Neural progenitor cell (in vitro differentiated cells): ENCODE measurements at regions not wholly inside any gene's neighbourhood (a gene's known extent, or its start where the extent isn't known, plus 50 kb on each side); places are given as distances from the start of the nearest gene placed in this dataset.

Experiments used
- DNase-seq: peaks from one replicate; pipeline ENCODE4 v3.0.0-alpha.2; 2016; ENCODE audit warnings: low spot score
- H2AFZ ChIP-seq: fragments of 200-600 bp; sonication (generic); replicated peaks from 2 replicates; pipeline ENCODE4 v1.6.1; 2016; ENCODE audit warnings: antibody characterized with exemption
- H3F3A ChIP-seq: fragments of 200-600 bp; sonication (generic); 2 replicates; pipeline ENCODE4 v1.6.1; 2016; ENCODE audit warnings: antibody characterized with exemption, low read depth
- H3K27ac ChIP-seq: fragments of 200-600 bp; sonication (generic); 2 replicates; pipeline ENCODE4 v1.5.1; 2016; ENCODE audit warnings: mild to moderate bottlenecking
- H3K27me3 ChIP-seq: fragments of 200-600 bp; sonication (generic); 2 replicates; pipeline ENCODE4 v1.6.1; 2016; ENCODE audit warnings: mild to moderate bottlenecking, moderate library complexity
- H3K36me3 ChIP-seq: fragments of 200-600 bp; sonication (generic); 2 replicates; pipeline ENCODE4 v1.5.1; 2016
- H3K4me1 ChIP-seq: fragments of 200-600 bp; sonication (generic); 2 replicates; pipeline ENCODE4 v1.6.1; 2016; ENCODE audit warnings: mixed run types
- H3K4me2 ChIP-seq: fragments of 200-600 bp; sonication (generic); 2 replicates; pipeline ENCODE4 v1.6.1; 2016
- H3K4me3 ChIP-seq: fragments of 200-600 bp; sonication (generic); 2 replicates; pipeline ENCODE4 v1.5.1; 2016
- H3K79me2 ChIP-seq: fragments of 200-600 bp; sonication (generic); 2 replicates; pipeline ENCODE4 v1.6.1; 2016; ENCODE audit warnings: low read depth
- H3K9ac ChIP-seq: fragments of 200-600 bp; sonication (generic); 2 replicates; pipeline ENCODE4 v1.6.1; 2016
- H3K9me3 ChIP-seq: fragments of 200-600 bp; sonication (generic); 2 replicates; pipeline ENCODE4 v1.5.1; 2016; ENCODE audit warnings: low read depth
- H4K20me1 ChIP-seq: fragments of 200-600 bp; sonication (generic); 2 replicates; pipeline ENCODE4 v1.6.1; 2016; ENCODE audit warnings: low read depth
- H3K27ac Mint-ChIP-seq: 3 replicates; pipeline ENCODE4 v1.8.0; 2021; ENCODE audit warnings: mixed read lengths
- H3K27me3 Mint-ChIP-seq: 2 replicates; pipeline ENCODE4 v1.8.0; 2022; ENCODE audit warnings: low read depth, mild to moderate bottlenecking, inconsistent platforms, moderate library complexity, mixed read lengths; ENCODE audit not compliant: insufficient read depth
- H3K36me3 Mint-ChIP-seq: 3 replicates; pipeline ENCODE4 v1.8.0; 2021; ENCODE audit warnings: mixed read lengths
- H3K4me1 Mint-ChIP-seq: 3 replicates; pipeline ENCODE4 v1.8.0; 2021; ENCODE audit warnings: mixed read lengths
- H3K4me3 Mint-ChIP-seq: 3 replicates; pipeline ENCODE4 v1.8.0; 2021; ENCODE audit warnings: mild to moderate bottlenecking, moderate library complexity, mixed read lengths
- H3K9me3 Mint-ChIP-seq: 3 replicates; pipeline ENCODE4 v1.8.0; 2020; ENCODE audit warnings: mixed read lengths
- EZH2 ChIP-seq: fragments of 200-600 bp; sonication (generic); IDR thresholded peaks from 2 replicates; pipeline ENCODE4 v1.6.1; 2017; ENCODE audit warnings: antibody characterized with exemption, mild to moderate bottlenecking, moderate library complexity
- EZH2phosphoT487 ChIP-seq: fragments of 200-600 bp; sonication (generic); IDR thresholded peaks from 2 replicates; pipeline ENCODE4 v1.6.1; 2017; ENCODE audit warnings: antibody characterized with exemption
- TF ChIP-seq, protein P1 (sequence below): fragments of 200-600 bp; sonication (generic); IDR thresholded peaks from 2 replicates; pipeline ENCODE4 v1.5.1; 2017; ENCODE audit warnings: antibody characterized with exemption, mild to moderate bottlenecking

DNA sequence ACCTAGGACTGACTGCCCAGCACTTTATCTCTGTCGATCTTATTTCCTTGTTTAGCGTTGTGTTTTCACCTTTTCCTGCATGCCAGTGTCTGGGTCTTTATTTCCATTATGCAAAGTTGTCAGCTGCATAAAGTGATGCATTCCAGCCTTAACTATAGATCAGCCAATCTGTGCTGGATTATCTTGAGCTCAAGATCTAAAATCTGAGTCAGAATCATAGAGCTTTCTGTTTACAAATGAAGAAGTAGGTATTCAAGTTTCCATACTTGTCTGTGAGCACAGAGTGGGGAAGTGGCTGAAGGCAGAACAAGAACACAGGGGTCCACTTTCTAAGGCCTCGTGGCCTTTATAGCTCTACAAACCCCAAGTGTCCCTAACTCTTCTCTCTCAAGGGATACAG lies 82.4 kb upstream of the PLCL2 start:
- Mint-ChIP-seq H3K27ac (no peak overlapping the region), H3K4me3 (no peak overlapping the region), H3K36me3 (no peaks in the 10 kb centered on the region), H3K4me1 (no peaks in the 10 kb centered on the region), H3K9me3 (peaks cover 2% of the 10 kb centered on the region), H3K27me3 (no peaks in the 10 kb centered on the region)
- peaks cover 4% of the 10 kb centered on the region for H3K4me1 ChIP-seq
- H3F3A ChIP-seq = no peaks in the 10 kb centered on the region
- no peak overlapping the region for H3K27ac ChIP-seq
- H3K4me3 ChIP-seq = no peak overlapping the region
- no peaks in the 10 kb centered on the region for H3K79me2 ChIP-seq
- no peak overlapping the region for H3K4me2 ChIP-seq
- DNase-seq = no peak
- H3K9ac ChIP-seq = no peak overlapping the region
- H4K20me1 ChIP-seq = no peaks in the 10 kb centered on the region
- no peaks in the 10 kb centered on the region for H3K36me3 ChIP-seq
- no peaks in the 10 kb centered on the region for H3K27me3 ChIP-seq
- TF ChIP-seq EZH2 = no peak
- no peak overlapping the region for H2AFZ ChIP-seq
- no peaks in the 10 kb centered on the region for H3K9me3 ChIP-seq

DNA sequence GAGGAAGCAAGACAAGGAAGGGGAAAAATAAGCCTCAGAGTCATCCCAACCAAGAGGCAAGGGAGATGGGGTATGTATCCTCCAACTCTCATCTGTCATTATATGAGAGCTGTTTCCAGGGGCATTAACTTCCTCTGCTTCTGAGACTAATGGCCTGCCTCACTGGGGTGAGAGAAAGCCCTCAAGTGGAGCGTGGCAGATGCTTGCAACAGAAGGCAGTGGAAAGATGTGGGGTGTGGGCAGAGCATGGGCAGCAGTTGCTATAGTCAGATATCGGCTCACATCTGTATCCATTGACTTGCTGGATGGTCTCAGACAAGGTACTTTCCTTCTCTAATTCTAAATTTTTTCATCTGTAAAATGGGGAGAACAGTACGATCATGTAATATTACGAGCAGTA lies 81.7 kb upstream of the PLCL2 start:
- Mint-ChIP-seq H3K4me3 (no peak overlapping the region), H3K27ac (no peak overlapping the region), H3K9me3 (peaks cover 2% of the 10 kb centered on the region), H3K27me3 (no peaks in the 10 kb centered on the region), H3K36me3 (no peaks in the 10 kb centered on the region), H3K4me1 (no peaks in the 10 kb centered on the region)
- Histone ChIP-seq H4K20me1 (no peaks in the 10 kb centered on the region), H3K9ac (no peak overlapping the region), H3F3A (no peaks in the 10 kb centered on the region), H2AFZ (no peak overlapping the region), H3K27ac (no peak overlapping the region), H3K4me3 (no peak overlapping the region), H3K27me3 (no peaks in the 10 kb centered on the region), H3K9me3 (no peaks in the 10 kb centered on the region), H3K79me2 (no peaks in the 10 kb centered on the region), H3K4me2 (no peak overlapping the region), H3K4me1 (peaks cover 4% of the 10 kb centered on the region), H3K36me3 (no peaks in the 10 kb centered on the region)
- no peak for TF ChIP-seq EZH2
- TF ChIP-seq EZH2phosphoT487 = no peak
- TF ChIP-seq, protein P1, sequence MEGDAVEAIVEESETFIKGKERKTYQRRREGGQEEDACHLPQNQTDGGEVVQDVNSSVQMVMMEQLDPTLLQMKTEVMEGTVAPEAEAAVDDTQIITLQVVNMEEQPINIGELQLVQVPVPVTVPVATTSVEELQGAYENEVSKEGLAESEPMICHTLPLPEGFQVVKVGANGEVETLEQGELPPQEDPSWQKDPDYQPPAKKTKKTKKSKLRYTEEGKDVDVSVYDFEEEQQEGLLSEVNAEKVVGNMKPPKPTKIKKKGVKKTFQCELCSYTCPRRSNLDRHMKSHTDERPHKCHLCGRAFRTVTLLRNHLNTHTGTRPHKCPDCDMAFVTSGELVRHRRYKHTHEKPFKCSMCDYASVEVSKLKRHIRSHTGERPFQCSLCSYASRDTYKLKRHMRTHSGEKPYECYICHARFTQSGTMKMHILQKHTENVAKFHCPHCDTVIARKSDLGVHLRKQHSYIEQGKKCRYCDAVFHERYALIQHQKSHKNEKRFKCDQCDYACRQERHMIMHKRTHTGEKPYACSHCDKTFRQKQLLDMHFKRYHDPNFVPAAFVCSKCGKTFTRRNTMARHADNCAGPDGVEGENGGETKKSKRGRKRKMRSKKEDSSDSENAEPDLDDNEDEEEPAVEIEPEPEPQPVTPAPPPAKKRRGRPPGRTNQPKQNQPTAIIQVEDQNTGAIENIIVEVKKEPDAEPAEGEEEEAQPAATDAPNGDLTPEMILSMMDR = no peak
- no peak for DNase-seq

DNA sequence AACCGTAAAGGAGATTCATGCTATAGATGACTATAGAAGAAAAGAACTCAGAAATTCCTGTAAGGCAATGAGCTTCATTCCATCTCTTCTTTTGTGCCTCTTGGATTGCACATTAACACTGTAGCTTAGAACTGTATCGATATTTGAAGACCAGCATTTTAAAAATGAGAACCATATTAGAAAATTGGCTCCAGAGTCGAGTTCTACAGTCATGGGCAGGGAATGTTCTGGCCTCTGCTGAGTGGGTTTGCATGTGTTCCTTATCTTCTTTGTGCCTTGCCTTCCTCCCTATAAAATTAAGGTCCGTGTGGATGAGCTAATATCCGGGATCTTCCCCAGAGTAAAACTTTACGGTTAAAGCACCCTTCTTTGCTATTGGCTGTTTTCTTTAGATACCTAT lies 77.4 kb upstream of the PLCL2 start:
- H3K27me3 Mint-ChIP-seq = no peaks in the 10 kb centered on the region
- no peak overlapping the region for H3K4me3 ChIP-seq
- no peak overlapping the region for H2AFZ ChIP-seq
- H3K4me2 ChIP-seq = no peak overlapping the region
- H3K79me2 ChIP-seq = no peaks in the 10 kb centered on the region
- TF ChIP-seq EZH2 (no peak), EZH2phosphoT487 (no peak)
- TF ChIP-seq, protein P1 = no peak
- H3K36me3 Mint-ChIP-seq = no peaks in the 10 kb centered on the region
- H3K9ac ChIP-seq = no peak overlapping the region
- H3K27ac ChIP-seq = no peak overlapping the region
- no peak for DNase-seq
- H4K20me1 ChIP-seq = no peaks in the 10 kb centered on the region
- no peaks in the 10 kb centered on the region for H3K4me1 Mint-ChIP-seq
- H3F3A ChIP-seq = no peaks in the 10 kb centered on the region
- no peak overlapping the region for H3K27ac Mint-ChIP-seq
- H3K27me3 ChIP-seq = no peaks in the 10 kb centered on the region
- no peaks in the 10 kb centered on the region for H3K9me3 ChIP-seq
- H3K4me3 Mint-ChIP-seq = no peak overlapping the region
- no peaks in the 10 kb centered on the region for H3K9me3 Mint-ChIP-seq
- peaks cover 7% of the 10 kb centered on the region for H3K4me1 ChIP-seq
- H3K36me3 ChIP-seq = no peaks in the 10 kb centered on the region

DNA sequence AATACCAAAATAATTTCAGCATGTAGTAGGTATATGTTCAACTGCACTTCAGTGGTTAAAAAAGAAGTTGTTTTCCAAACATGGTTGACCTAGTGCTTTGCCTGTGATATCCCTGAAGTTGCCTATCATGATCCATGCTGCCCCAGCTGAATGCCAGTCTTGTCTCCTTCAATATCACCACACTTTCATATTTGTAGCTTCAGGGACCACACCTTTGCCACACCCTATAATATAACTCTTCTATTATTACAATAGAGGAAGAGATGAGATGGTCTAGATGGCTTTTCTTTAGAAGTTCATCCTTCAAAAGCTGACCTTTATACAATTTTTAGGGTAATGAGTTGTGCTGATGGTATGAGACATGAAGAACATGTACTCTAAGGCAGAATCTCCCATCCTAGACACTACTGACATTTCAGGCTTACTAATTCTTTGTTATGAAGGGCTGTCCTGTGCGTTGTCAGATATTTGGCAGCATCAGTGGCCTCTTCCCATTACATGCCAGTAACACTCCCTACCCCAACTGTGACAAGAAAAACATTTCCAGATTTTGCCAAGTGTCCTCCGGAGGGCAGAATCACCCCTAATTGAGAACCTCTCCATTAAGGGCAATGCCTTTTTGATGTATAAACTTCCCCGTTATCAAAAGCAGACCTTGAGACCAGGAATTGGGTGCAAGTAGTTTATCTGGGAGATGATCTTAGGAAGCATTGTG lies 76.2 kb upstream of the PLCL2 start:
- no peak for DNase-seq
- no peak overlapping the region for H3K27ac ChIP-seq

More for the DNA sequence above, 76.2 kb upstream of the PLCL2 start:
- H3K4me1 ChIP-seq = peaks cover 7% of the 10 kb centered on the region
- no peaks in the 10 kb centered on the region for H3K9me3 Mint-ChIP-seq
- no peaks in the 10 kb centered on the region for H3K9me3 ChIP-seq
- no peak overlapping the region for H3K4me3 Mint-ChIP-seq
- TF ChIP-seq EZH2phosphoT487 = no peak
- TF ChIP-seq, protein P1 = peak; percentile 24
- H3F3A ChIP-seq = no peaks in the 10 kb centered on the region
- no peaks in the 10 kb centered on the region for H3K36me3 Mint-ChIP-seq
- H2AFZ ChIP-seq = no peak overlapping the region
- H3K27me3 ChIP-seq = no peaks in the 10 kb centered on the region
- H3K36me3 ChIP-seq = no peaks in the 10 kb centered on the region
- no peak overlapping the region for H3K4me2 ChIP-seq
- H3K27me3 Mint-ChIP-seq = no peaks in the 10 kb centered on the region
- H3K27ac Mint-ChIP-seq = no peak overlapping the region
- H3K4me1 Mint-ChIP-seq = no peaks in the 10 kb centered on the region
- no peaks in the 10 kb centered on the region for H4K20me1 ChIP-seq
- no peaks in the 10 kb centered on the region for H3K79me2 ChIP-seq
- H3K9ac ChIP-seq = no peak overlapping the region
- H3K4me3 ChIP-seq = no peak overlapping the region
